22Rv1 (cell line): ENCODE measurements at regions not wholly inside any gene's neighbourhood (a gene's known extent, or its start where the extent isn't known, plus 50 kb on each side); places are given as distances from the start of the nearest gene placed in this dataset.

Experiments
- CTCF ChIP-seq: fragments of 450-650 bp; IDR thresholded peaks from 2 replicates; pipeline ENCODE4 v1.5.1; 2017; ENCODE audit warnings: mild to moderate bottlenecking
- ZFX ChIP-seq: fragments of 450-650 bp; IDR thresholded peaks from 2 replicates; pipeline ENCODE4 v1.6.1; 2017; ENCODE audit warnings: antibody characterized with exemption, borderline replicate concordance

DNA sequence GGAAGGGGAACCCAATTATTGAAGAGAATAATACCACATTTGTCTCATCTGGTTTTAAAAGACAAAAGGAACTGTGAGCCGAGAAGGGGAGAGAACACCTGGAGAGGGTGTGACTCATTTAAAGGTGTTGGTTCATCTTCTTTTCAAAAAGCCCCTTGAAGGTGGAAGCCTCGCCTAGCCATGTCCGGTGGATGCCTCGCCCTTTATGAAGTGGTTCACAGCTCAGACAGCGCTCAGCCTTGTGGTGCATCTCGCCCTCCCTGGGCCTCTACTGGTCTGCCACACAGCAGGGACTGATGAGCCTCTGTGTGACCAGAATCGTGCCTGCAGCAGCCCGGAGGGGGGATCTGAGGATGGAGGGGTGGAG, 290.0 kb upstream of the CXCR4 start:
- TF ChIP-seq CTCF: no peak
- no peak for TF ChIP-seq ZFX
